ENCODE measurements at regions not wholly inside any gene's neighbourhood (a gene's known extent, or its start where the extent isn't known, plus 50 kb on each side); places are given as distances from the start of the nearest gene placed in this dataset.

DNA sequence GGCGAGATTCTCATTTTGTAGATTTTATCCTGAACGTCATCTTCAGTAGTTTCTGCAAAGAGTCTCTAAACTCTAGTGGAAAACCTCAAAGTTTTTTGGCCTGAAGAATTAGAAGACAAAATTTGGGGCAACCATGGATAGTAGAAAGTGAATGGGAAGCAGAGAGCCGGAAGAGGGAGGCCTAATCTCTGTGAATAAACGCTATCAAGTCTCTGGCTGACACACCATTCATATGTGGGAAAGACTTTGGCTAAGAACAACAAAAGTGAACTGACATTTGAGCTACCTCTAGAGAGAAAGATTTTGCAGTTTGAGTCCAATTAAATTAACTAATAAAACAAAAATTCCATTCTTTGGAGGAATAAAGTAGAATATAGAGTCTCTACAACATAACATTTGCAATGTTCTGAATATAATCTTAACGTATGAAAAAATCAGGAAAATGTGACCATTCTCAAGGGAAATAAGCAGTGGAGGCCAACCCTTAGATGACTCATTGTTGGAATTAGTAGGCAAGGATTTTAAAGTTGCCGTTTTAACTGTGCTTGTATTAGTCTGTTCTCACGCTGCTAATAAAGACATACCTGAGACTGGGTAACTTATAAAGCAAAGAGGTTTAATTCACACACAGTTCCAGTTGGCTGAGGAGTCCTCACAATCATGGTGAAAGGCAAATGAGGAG lies 184.6 kb downstream of the C3orf38 start:
- Histone ChIP-seq H3K4me3 (no peak overlapping the region), H3K27ac (no peak overlapping the region), H3K36me3 (ENCODE audit: insufficient read depth, low read length) (no peaks in the 10 kb centered on the region), H3K9ac (ENCODE audit: insufficient read length) (no peak overlapping the region), H3K9me3 (ENCODE audit: low read depth, low read length) (no peaks in the 10 kb centered on the region)
- no peak for DNase-seq (ENCODE audit: low read depth, low spot score)
- no peak for TF ChIP-seq EZH2 (IDR thresholded peaks at IDR 0.05)
- TF ChIP-seq FOXP2 (optimal IDR thresholded peaks at IDR 0.05; ENCODE audit: control extremely low read depth, extremely low read length, insufficient read depth): no peak
- TF ChIP-seq POLR2AphosphoS5 (IDR thresholded peaks at IDR 0.05; ENCODE audit: borderline replicate concordance, low read depth, low read length): no peak

DNA sequence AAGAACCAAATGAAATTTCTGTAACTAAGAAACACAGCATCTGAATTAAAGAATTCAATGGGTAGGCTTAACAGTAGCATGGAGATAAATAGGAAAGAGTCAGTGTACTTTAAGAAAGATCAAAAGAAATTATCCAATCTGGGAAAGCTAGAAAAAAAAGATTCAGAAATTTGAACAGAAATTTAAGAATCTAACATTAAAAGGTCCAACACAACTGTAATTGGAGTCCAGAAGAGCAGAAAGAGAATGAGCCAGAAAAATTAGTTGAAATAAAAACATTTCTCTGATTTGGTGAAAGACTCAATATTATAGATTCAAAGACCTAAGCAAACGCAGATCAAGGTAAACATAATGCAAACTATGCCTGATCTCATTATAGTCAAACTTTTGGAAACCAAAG lies 187.1 kb downstream of the C3orf38 start:
- Histone ChIP-seq H3K9me3 (ENCODE audit: low read depth, low read length) (no peaks in the 10 kb centered on the region), H3K4me3 (no peak overlapping the region), H3K27ac (no peak overlapping the region), H3K9ac (ENCODE audit: insufficient read length) (no peak overlapping the region), H3K36me3 (ENCODE audit: insufficient read depth, low read length) (no peaks in the 10 kb centered on the region)
- TF ChIP-seq FOXP2 (optimal IDR thresholded peaks at IDR 0.05; ENCODE audit: control extremely low read depth, extremely low read length, insufficient read depth): no peak
- TF ChIP-seq EZH2 (IDR thresholded peaks at IDR 0.05): no peak
- TF ChIP-seq POLR2AphosphoS5 (IDR thresholded peaks at IDR 0.05; ENCODE audit: borderline replicate concordance, low read depth, low read length): no peak
- DNase-seq (ENCODE audit: low read depth, low spot score): no peak

DNA sequence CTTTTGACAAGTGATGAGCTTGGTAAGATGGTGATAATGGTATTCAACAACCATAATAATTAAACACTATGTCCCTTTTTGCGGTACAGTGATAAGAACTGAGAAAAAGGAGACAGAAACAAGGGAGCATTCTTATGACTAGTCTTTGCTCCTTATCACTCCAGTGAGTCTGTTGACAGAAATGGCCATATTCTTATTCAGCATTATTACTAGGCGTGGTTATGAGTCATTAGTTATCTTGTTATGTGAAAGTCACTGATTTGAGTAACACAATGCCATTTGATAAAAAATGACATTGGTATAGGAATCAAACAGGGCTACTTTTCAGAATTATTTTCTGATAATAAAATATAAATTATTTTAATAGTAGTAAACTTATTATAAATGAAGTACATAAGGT lies 193.5 kb downstream of the C3orf38 start:
- TF ChIP-seq EZH2 (IDR thresholded peaks at IDR 0.05) (no peak), FOXP2 (optimal IDR thresholded peaks at IDR 0.05; ENCODE audit: control extremely low read depth, extremely low read length, insufficient read depth) (no peak), POLR2AphosphoS5 (IDR thresholded peaks at IDR 0.05; ENCODE audit: borderline replicate concordance, low read depth, low read length) (no peak)
- DNase-seq (ENCODE audit: low read depth, low spot score): no peak
- Histone ChIP-seq H3K9me3 (ENCODE audit: low read depth, low read length) (no peaks in the 10 kb centered on the region; the same call in 1 of the 2 replicates), H3K4me3 (no peak overlapping the region), H3K36me3 (ENCODE audit: insufficient read depth, low read length) (no peaks in the 10 kb centered on the region), H3K27ac (no peak overlapping the region), H3K9ac (ENCODE audit: insufficient read length) (no peak overlapping the region)

DNA sequence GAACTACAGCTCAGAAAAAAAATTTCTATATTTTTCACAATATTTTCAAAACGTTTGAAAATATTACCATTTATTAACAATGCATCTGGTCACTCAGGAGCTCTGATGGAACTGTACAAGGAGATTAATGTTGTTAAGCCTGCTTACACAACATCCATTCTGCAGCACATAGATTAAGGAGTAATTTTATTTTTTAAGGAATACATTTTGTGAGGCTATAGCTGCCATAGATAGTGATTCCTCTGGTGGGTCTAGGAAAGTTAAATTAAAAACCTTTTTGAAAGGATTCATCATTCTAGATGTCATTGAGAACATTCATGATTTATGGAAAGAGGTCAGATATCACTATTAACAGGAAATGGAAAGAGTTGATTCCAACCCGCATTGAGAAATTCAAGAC lies 196.9 kb downstream of the C3orf38 start:
- Histone ChIP-seq H3K4me3 (no peak overlapping the region), H3K9ac (ENCODE audit: insufficient read length) (no peak overlapping the region), H3K9me3 (ENCODE audit: low read depth, low read length) (no peaks in the 10 kb centered on the region; the same call in 1 of the 2 replicates), H3K36me3 (ENCODE audit: insufficient read depth, low read length) (no peaks in the 10 kb centered on the region), H3K27ac (no peak overlapping the region)
- no peak for TF ChIP-seq POLR2AphosphoS5 (IDR thresholded peaks at IDR 0.05; ENCODE audit: borderline replicate concordance, low read depth, low read length)
- TF ChIP-seq FOXP2 (optimal IDR thresholded peaks at IDR 0.05; ENCODE audit: control extremely low read depth, extremely low read length, insufficient read depth): no peak
- TF ChIP-seq EZH2 (IDR thresholded peaks at IDR 0.05): no peak
- DNase-seq (ENCODE audit: low read depth, low spot score): no peak

DNA sequence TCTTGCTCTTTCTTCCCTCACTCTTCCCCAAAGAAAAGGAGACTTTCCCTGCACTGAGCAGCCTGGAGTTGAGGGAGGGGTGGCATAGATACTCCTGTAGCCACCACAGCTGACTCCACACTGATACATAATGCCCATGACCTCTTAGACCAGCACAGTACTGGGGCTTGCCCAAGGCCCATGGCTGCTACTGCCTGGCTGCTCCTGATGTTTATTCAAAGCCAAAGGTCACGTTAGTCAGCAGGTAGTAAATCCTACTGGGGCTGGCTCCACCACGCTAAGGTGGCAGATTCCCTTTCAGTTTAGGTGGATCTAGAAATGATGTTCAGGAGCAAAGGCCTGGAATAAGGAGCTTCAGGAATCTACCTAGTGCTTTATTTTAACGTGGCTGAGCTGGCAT lies 212.7 kb downstream of the C3orf38 start:
- Histone ChIP-seq H3K4me3 (no peak overlapping the region), H3K27ac (no peak overlapping the region), H3K9me3 (ENCODE audit: low read depth, low read length) (peaks cover 8% of the 10 kb centered on the region; the same call in 1 of the 2 replicates), H3K36me3 (ENCODE audit: insufficient read depth, low read length) (no peaks in the 10 kb centered on the region), H3K9ac (ENCODE audit: insufficient read length) (no peak overlapping the region)
- no peak for DNase-seq (ENCODE audit: low read depth, low spot score)
- TF ChIP-seq POLR2AphosphoS5 (IDR thresholded peaks at IDR 0.05; ENCODE audit: borderline replicate concordance, low read depth, low read length) (no peak), FOXP2 (optimal IDR thresholded peaks at IDR 0.05; ENCODE audit: control extremely low read depth, extremely low read length, insufficient read depth) (no peak), EZH2 (IDR thresholded peaks at IDR 0.05) (no peak)

DNA sequence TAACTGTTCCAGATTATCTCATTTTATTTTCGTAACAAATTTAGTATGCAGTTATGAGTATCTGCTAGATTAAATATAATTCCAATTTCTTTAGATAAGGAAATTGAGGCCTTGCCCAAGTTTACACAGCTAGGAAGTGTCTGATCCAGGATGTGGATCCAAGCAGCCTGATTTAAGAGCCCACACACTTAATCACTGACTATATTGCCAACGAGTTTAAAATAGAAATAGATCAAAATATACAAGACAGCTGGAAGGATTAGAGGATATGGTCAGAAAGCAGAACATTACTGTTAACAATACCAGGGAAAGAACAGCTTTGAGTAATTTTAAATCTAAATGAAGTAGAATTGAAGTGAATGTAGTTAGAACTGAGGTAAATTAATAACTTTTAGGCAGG lies 215.2 kb downstream of the C3orf38 start:
- no peak overlapping the region for H3K27ac ChIP-seq
- TF ChIP-seq FOXP2 (optimal IDR thresholded peaks at IDR 0.05; ENCODE audit: control extremely low read depth, extremely low read length, insufficient read depth): no peak
- TF ChIP-seq EZH2 (IDR thresholded peaks at IDR 0.05): no peak
- TF ChIP-seq POLR2AphosphoS5 (IDR thresholded peaks at IDR 0.05; ENCODE audit: borderline replicate concordance, low read depth, low read length): no peak
- no peak overlapping the region for H3K9ac ChIP-seq (ENCODE audit: insufficient read length)
- no peak overlapping the region for H3K4me3 ChIP-seq
- no peaks in the 10 kb centered on the region for H3K36me3 ChIP-seq (ENCODE audit: insufficient read depth, low read length)
- H3K9me3 ChIP-seq (ENCODE audit: low read depth, low read length): peaks cover 4% of the 10 kb centered on the region; the same call in 1 of the 2 replicates
- no peak for DNase-seq (ENCODE audit: low read depth, low spot score)

DNA sequence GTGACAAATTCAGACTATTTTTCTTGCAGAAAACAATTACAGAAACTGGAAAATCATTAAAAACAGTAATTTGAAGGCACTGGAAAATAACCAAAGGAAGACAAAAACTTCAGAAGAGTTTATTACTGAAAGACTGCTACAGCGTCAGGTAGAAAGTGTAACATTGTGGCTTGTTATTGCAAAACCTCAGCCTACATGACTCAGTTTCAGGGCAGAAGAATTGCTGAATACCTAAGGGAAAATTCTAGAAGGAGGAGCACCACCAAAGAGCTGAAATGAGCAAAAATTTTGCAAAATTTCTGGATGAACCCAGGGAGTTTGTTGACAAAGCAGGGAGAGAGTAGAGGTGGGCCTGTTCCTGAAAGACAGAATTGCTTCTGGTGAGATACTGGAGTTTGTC lies 219.6 kb downstream of the C3orf38 start:
- no peak overlapping the region for H3K4me3 ChIP-seq
- no peaks in the 10 kb centered on the region for H3K36me3 ChIP-seq (ENCODE audit: insufficient read depth, low read length)
- no peak overlapping the region for H3K27ac ChIP-seq
- no peak overlapping the region for H3K9ac ChIP-seq (ENCODE audit: insufficient read length)
- no peak for DNase-seq (ENCODE audit: low read depth, low spot score)
- TF ChIP-seq EZH2 (IDR thresholded peaks at IDR 0.05) (no peak), FOXP2 (optimal IDR thresholded peaks at IDR 0.05; ENCODE audit: control extremely low read depth, extremely low read length, insufficient read depth) (no peak), POLR2AphosphoS5 (IDR thresholded peaks at IDR 0.05; ENCODE audit: borderline replicate concordance, low read depth, low read length) (no peak)
- H3K9me3 ChIP-seq (ENCODE audit: low read depth, low read length): no peaks in the 10 kb centered on the region

DNA sequence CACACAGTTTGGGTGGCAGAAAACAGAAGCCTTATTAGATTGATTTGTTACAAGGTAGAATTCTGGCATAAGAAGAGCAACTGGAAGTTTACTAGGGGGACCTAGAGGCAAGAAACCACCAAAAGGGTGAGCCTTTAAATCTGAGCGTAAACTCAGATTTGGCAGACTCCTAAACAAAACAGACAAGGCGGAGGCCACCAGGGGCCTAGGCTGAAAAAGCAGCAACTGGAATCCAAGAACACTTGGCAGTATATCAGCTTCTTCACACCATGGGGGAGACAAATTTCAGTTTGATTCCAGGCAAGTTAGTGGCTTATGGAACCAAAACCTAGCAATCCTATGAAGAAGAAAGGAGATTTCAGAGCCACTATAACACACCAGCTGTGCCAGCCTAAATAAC lies 220.0 kb downstream of the C3orf38 start:
- no peak for DNase-seq (ENCODE audit: low read depth, low spot score)
- TF ChIP-seq FOXP2 (optimal IDR thresholded peaks at IDR 0.05; ENCODE audit: control extremely low read depth, extremely low read length, insufficient read depth): no peak
- TF ChIP-seq POLR2AphosphoS5 (IDR thresholded peaks at IDR 0.05; ENCODE audit: borderline replicate concordance, low read depth, low read length): no peak
- no peak for TF ChIP-seq EZH2 (IDR thresholded peaks at IDR 0.05)
- no peak overlapping the region for H3K4me3 ChIP-seq
- no peaks in the 10 kb centered on the region for H3K9me3 ChIP-seq (ENCODE audit: low read depth, low read length)
- no peaks in the 10 kb centered on the region for H3K36me3 ChIP-seq (ENCODE audit: insufficient read depth, low read length)
- H3K9ac ChIP-seq (ENCODE audit: insufficient read length): no peak overlapping the region
- H3K27ac ChIP-seq: no peak overlapping the region

DNA sequence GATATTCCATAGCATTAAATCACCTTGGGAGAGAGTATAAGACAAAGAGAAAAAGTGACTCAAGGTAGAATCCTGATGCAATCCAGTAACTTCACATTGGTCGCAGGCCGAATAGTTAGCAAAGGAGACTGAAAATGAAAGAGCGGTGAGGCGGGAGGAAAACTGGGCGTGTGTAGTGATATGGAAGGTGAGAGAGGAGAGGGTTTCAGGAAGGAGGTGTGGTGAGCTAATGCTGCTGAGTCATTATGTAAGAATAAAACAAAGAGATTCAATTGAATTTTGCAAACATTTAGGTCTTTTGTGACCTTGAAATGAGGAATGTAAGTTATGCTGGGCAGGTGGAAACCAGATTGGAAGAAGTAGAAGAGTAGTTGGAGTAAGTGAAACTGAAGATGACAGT lies 235.3 kb downstream of the C3orf38 start:
- Histone ChIP-seq H3K9me3 (ENCODE audit: low read depth, low read length) (no peaks in the 10 kb centered on the region), H3K27ac (no peak overlapping the region), H3K4me3 (no peak overlapping the region), H3K9ac (ENCODE audit: insufficient read length) (no peak overlapping the region), H3K36me3 (ENCODE audit: insufficient read depth, low read length) (no peaks in the 10 kb centered on the region)
- TF ChIP-seq EZH2 (IDR thresholded peaks at IDR 0.05) (no peak), FOXP2 (optimal IDR thresholded peaks at IDR 0.05; ENCODE audit: control extremely low read depth, extremely low read length, insufficient read depth) (no peak), POLR2AphosphoS5 (IDR thresholded peaks at IDR 0.05; ENCODE audit: borderline replicate concordance, low read depth, low read length) (no peak)
- DNase-seq (ENCODE audit: low read depth, low spot score): no peak

All from SK-N-MC (cell line).